GM19238 (cell line): ENCODE measurements at regions not wholly inside any gene's neighbourhood (a gene's known extent, or its start where the extent isn't known, plus 50 kb on each side); places are given as distances from the start of the nearest gene placed in this dataset.
"Not testable (repeated sequence)": the region's sequence is repeated elsewhere in the genome, so short reads cannot be mapped to it uniquely, and the experiment has no call there.

Experiments used
- DNase-seq: peaks from one replicate; pipeline ENCODE4 v3.0.0; 2011; ENCODE audit warnings: low spot score; ENCODE audit not compliant: insufficient read length

GRCh38 chr6:8627085-8627861 is 191.9 kb upstream of the SLC35B3 start:
- DNase-seq, result no peak

DNA sequence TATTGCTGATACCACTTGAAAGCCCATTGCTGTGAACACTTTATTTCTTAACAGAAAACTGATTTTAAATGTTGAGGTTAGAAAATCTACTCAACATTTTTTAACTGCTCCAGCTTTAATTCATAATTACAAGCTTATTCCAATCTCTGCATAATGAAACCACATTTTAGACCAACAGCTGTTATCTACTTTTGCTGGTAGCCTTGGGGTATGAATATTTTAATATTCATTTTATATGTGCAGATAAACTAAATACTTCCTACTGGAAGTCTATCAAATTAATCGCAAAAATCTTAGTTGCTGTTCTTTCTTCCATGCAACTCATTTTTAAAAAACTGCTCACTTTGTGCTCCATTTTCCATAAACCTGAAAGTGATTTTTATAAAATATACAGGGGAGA is 189.3 kb upstream of the SLC35B3 start:
- no peak for DNase-seq

DNA sequence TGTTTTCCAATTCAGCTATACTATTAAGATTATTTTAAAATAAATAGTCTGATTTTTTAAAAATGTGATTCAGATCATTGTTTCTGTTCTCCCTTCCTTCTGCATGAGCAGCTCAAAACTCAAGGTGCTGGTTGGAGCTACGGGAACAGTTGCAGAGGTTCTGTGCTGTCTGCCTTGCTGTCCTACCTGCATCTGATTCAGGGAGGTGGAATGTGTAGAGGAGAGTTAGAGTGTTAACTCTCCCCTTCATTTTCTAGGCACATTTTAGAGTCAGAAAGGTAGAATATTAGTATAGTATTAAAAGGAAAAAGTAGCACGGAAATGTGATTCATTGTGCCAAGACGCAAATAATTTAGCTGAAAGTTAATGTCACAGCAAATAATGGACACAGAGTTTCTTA is 188.1 kb upstream of the SLC35B3 start:
- no peak for DNase-seq

DNA sequence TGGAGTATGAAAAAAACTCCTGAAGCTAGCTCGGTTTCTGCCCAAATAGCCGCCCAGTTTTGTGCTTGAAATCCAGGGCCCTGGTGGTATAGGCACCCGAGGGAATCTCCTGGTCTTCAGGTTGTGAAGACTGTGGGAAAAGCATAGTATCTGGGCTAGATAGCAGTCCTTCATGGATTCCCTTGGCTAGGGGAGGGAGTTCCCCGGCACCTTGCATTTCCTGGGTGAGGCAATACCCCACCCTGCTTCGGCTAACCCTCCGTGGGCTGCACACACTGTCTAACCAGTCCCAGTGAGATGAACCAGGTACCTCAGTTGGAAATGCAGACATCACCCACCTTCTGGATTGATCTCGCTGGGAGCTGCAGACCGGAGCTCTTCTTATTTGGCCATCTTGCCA is 184.5 kb upstream of the SLC35B3 start:
- no peak for DNase-seq

- not testable (repeated sequence) for DNase-seq
Observed at GRCh38 chr6:8619408-8619807, 184.1 kb upstream of the SLC35B3 start.

DNA sequence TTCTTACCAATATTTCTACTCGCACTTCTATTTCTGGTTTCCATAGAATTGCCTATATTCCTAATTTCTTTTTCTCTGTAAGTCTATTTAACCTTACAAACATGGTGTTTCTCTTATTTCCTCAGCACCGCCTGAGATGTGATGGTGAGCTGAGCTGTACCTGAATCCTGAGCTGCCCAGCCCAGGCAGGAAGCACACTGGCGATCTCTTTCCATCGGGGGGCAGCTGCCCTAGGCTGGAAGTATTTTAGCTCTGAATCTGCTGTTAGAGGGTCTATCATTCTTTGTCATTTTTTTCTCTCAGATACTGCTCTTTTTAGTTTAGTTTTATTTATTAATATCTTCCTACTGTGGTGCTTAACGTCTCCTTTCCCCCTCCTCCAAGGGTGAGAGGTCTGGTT is 173.4 kb upstream of the SLC35B3 start:
- no peak for DNase-seq

GRCh38 chr6:8589941-8590729 is 154.8 kb upstream of the SLC35B3 start:
- DNase-seq, result no peak

- DNase-seq, result no peak
Observed at GRCh38 chr6:8588176-8588575, 152.8 kb upstream of the SLC35B3 start.

- no peak for DNase-seq
Observed at GRCh38 chr6:8583291-8583690, 147.9 kb upstream of the SLC35B3 start.

DNA sequence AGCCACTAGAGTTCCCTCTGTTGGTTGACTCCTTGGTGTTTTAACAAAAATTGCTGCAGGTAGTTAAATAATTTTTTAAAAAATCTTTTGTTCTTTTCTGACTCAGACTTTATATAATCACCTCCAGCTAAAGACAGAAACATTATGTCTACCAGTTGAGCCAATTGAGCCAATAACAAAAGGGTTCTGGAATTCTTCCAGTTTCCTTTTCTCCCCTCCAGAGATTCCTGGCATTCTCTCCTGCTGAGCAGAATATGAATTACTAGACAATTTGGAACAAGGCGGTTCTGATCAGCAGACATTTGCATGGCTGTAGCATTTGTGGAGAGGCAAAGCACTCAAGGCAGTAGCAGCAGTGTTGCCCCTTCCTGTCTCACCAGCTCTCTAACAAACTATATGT is 144.0 kb upstream of the SLC35B3 start:
- DNase-seq, result no peak

DNA sequence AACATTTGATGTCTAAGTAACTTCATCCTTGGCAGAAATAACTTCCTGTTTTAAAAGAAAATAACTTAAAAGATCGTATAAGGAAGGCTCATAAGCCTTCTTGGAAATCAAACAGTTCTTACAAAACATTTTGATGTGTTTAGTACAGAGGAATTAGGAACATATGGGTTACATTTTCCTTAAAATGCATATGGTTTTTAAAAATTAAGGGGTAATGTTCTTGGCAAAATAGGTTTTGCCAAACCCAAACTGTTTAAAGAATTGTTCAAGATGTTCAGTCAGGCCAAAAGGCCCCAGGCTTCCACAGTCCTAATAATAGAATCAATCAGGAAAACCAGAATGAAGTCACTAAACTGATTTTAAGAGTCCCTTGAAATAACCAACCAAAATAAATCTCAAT is 142.7 kb upstream of the SLC35B3 start:
- no peak for DNase-seq

DNA sequence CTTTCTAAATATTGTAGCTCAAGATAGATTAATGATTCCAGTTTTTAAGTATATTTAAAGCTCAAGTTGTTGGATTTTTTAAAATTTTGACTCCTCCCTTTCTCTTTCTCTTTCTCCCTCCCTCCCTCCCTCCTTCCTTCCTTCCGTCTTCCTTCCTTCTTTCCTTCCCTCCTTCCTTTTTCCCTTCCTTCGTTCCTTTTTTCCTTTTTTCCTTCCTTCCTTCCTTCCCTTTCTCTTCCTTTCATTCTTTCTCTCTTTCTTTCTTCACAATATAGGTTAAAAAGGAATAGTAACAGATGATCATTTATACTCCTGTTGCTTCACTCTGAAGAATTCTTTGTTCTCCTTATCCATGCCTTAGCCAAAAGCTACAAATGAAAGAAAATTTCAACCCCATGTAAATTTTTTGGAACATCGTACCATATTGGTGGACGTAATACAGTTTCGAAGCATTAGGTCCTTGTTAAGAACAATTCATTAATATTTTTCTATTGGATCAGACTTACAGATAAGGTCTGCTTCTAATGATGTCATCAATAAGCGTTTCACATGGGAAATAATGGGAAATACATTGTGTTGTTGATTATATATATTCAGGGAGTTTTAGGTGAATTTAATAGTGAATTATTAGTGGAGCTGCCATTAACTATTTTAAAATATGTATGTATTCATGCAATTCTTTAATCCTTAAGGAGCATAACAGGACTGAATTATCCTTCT is 139.6 kb upstream of the SLC35B3 start:
- DNase-seq, result no peak

DNA sequence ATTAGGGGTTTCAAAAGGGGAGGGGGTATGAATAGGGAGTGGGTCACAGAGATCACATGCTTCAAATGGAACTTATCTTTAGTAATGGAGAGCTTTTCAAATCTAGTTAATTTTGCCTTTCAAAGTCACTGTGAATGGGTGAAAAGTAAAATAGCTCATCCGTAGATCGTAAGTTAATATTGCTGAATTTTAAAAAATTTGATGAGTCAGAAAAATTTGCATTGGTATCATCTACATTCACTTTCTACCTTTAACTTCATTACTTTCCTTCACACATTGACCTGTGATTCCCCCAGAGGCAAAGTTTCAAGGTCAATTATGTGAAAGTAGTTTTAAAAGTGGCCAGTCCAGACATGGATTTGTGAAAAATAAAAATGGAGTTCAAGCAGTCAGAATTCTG is 139.0 kb upstream of the SLC35B3 start:
- DNase-seq, result no peak

- DNase-seq, result no peak
Observed at GRCh38 chr6:8570256-8570920, 135.0 kb upstream of the SLC35B3 start.

DNA sequence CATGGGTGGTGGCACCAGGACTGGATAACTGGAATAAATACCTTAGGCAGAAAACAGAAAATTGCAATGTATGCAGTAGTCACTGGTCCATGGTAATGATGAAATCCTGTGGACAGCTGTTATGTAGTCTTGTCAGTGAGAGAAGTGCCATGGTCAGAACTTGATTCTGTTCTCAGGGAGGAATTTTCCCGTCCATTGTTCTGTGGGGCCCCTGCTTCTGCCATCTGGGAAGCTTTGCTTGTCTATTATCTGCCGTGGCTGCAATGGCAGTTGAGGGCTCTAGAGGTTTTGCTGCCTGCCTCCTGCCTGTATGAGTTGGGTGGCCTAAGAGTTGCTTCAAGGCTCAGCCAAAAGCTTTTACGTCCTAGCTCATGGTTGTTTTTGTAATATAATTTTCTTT is 126.8 kb upstream of the SLC35B3 start:
- DNase-seq, result no peak

GRCh38 chr6:8558953-8559352 is 123.6 kb upstream of the SLC35B3 start:
- no peak for DNase-seq

- DNase-seq, result no peak
Observed at GRCh38 chr6:8557014-8557748, 121.8 kb upstream of the SLC35B3 start.

DNA sequence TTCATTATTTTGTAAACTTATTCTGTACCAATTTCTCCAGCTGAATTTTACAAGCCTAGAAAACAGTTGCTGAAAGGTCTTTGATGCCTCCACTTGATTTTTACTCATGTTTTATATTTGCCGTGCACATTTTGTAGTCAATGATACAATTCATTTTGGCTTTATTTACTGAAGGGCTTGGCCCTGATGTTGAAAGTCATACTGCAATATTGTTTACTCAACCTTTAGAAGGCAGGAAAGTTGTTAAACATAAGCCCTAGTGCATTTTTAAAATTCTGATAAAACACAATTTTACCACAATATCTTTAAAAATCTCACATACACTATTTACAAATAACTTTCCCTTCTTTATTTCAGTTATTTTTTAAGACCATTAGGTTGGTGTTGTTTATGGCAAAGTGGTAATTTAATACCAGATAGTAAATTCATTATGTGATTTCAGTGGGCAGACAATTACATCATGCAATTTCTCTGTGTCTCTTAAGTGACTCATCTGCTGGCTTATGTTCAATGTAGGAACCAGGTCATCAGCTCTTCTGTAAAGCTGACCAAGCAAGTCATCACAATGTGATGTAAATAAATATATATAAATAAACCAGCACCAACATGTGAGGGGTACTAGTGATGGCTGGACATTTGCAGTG is 121.1 kb upstream of the SLC35B3 start:
- DNase-seq, result no peak

DNA sequence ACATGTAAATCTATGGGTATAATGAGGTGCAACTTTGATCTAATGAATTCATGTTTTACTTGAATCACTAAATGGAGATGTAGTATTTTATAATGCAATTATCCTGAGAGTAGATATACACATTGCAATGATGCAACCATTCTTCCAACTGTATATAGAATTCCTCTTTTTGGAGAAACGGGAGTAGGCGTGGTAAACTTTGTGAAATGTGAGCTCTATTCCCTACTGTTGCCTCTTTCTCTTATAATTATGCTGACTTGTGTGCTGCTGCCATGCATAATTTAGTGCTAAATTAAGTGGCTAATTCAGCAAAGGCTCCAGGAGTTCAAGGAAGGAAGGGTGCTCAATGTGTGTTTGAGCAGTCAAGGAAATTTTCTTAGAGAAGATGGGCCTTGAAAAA is 116.6 kb upstream of the SLC35B3 start:
- no peak for DNase-seq

GRCh38 chr6:8551386-8551785 is 116.0 kb upstream of the SLC35B3 start:
- no peak for DNase-seq
